GM10266 (cell line): ENCODE measurements at regions not wholly inside any gene's neighbourhood (a gene's known extent, or its start where the extent isn't known, plus 50 kb on each side); places are given as distances from the start of the nearest gene placed in this dataset.

Experiments used
- DNase-seq: peaks from one replicate; pipeline ENCODE4 v3.0.0; 2012; ENCODE audit errors: extremely low spot score
- CTCF ChIP-seq: IDR thresholded peaks from 2 replicates; pipeline ENCODE4 v1.5.1; 2012; ENCODE audit warnings: mild to moderate bottlenecking, low read depth; ENCODE audit not compliant: control insufficient read depth, insufficient read depth; ENCODE audit errors: missing control alignments

- no peak for TF ChIP-seq CTCF
- no peak for DNase-seq
Observed at GRCh38 chr2:177322801-177323261, 58.3 kb upstream of the NFE2L2 start.

GRCh38 chr2:177324797-177325196 is 60.3 kb upstream of the NFE2L2 start:
- no peak for TF ChIP-seq CTCF
- no peak for DNase-seq

- no peak for TF ChIP-seq CTCF
- DNase-seq: no peak
Observed at GRCh38 chr2:177325554-177325953, 61.0 kb upstream of the NFE2L2 start.

- DNase-seq: no peak
- no peak for TF ChIP-seq CTCF
Observed at GRCh38 chr2:177326005-177326404, 61.5 kb upstream of the NFE2L2 start.

- DNase-seq: no peak
- no peak for TF ChIP-seq CTCF
Observed at GRCh38 chr2:177326591-177326990, 62.1 kb upstream of the NFE2L2 start.

- no peak for TF ChIP-seq CTCF
- no peak for DNase-seq
Observed at GRCh38 chr2:177327009-177327408, 62.5 kb upstream of the NFE2L2 start.

GRCh38 chr2:177328056-177328455 is 63.5 kb upstream of the NFE2L2 start:
- DNase-seq: no peak
- no peak for TF ChIP-seq CTCF
